Type B pancreatic cell (in vitro differentiated cells): ENCODE measurements at regions not wholly inside any gene's neighbourhood (a gene's known extent, or its start where the extent isn't known, plus 50 kb on each side); places are given as distances from the start of the nearest gene placed in this dataset.

Source experiments
- DNase-seq: peaks from one replicate; pipeline ENCODE4 v3.0.0; 2021; ENCODE audit warnings: mixed read lengths; ENCODE audit not compliant: unreplicated experiment; ENCODE audit errors: extremely low spot score
- H3K27ac Mint-ChIP-seq: 2 replicates; pipeline ENCODE4 v1.8.0; 2021; ENCODE audit warnings: mild to moderate bottlenecking, mixed read lengths
- H3K27me3 Mint-ChIP-seq: 2 replicates; pipeline ENCODE4 v1.8.0; 2021; ENCODE audit warnings: mixed read lengths
- H3K36me3 Mint-ChIP-seq: 2 replicates; pipeline ENCODE4 v1.8.0; 2021; ENCODE audit warnings: mixed read lengths
- H3K4me1 Mint-ChIP-seq: one replicate; pipeline ENCODE4 v1.8.0; 2021; ENCODE audit warnings: mixed read lengths; ENCODE audit not compliant: unreplicated experiment
- H3K4me3 Mint-ChIP-seq: 2 replicates; pipeline ENCODE4 v1.8.0; 2021; ENCODE audit warnings: mild to moderate bottlenecking, mixed read lengths
- H3K9me3 Mint-ChIP-seq: 2 replicates; pipeline ENCODE4 v1.8.0; 2021; ENCODE audit warnings: mixed read lengths
- CTCF ChIP-seq: fragments of 200-600 bp; sonication (generic); conservative IDR thresholded peaks from 2 replicates; pipeline ENCODE4 v1.5.0; 2021; ENCODE audit warnings: antibody characterized with exemption, mild to moderate bottlenecking

- no peak for DNase-seq
- Mint-ChIP-seq H3K36me3 (no peaks in the 10 kb centered on the region), H3K4me1 (peaks cover 41% of the 10 kb centered on the region), H3K27me3 (peaks cover 3% of the 10 kb centered on the region), H3K9me3 (no peaks in the 10 kb centered on the region), H3K4me3 (no peak overlapping the region), H3K27ac (no peak overlapping the region)
- no peak for TF ChIP-seq CTCF
Observed at GRCh38 chr7:155218276-155219153, 79.2 kb upstream of the INSIG1 start.

- no peak for DNase-seq
- no peaks in the 10 kb centered on the region for H3K9me3 Mint-ChIP-seq
- H3K36me3 Mint-ChIP-seq, result no peaks in the 10 kb centered on the region
- H3K27ac Mint-ChIP-seq, result no peak overlapping the region
- no peak overlapping the region for H3K4me3 Mint-ChIP-seq
- H3K4me1 Mint-ChIP-seq, result peaks cover 41% of the 10 kb centered on the region
- TF ChIP-seq CTCF, result no peak
- peaks cover 3% of the 10 kb centered on the region for H3K27me3 Mint-ChIP-seq
Observed at GRCh38 chr7:155219154-155219531, 78.5 kb upstream of the INSIG1 start.

GRCh38 chr7:155219947-155220769 lies 77.5 kb upstream of the INSIG1 start:
- H3K9me3 Mint-ChIP-seq, result no peaks in the 10 kb centered on the region

GRCh38 chr7:155220903-155221302 lies 76.8 kb upstream of the INSIG1 start:
- Mint-ChIP-seq H3K27ac (peak overlapping the region; percentile 55), H3K36me3 (no peaks in the 10 kb centered on the region), H3K4me3 (no peak overlapping the region), H3K27me3 (peaks cover 7% of the 10 kb centered on the region), H3K4me1 (peaks cover 46% of the 10 kb centered on the region), H3K9me3 (no peaks in the 10 kb centered on the region)
- no peak for DNase-seq
- TF ChIP-seq CTCF, result no peak

More at GRCh38 chr7:155219947-155220769, 77.5 kb upstream of the INSIG1 start:
- Mint-ChIP-seq H3K4me3 (no peak overlapping the region), H3K27me3 (no peaks in the 10 kb centered on the region), H3K27ac (peak overlapping the region; percentile 55), H3K4me1 (peaks cover 45% of the 10 kb centered on the region), H3K36me3 (no peaks in the 10 kb centered on the region)
- no peak for TF ChIP-seq CTCF
- DNase-seq, result no peak

GRCh38 chr7:155221547-155221946 lies 76.1 kb upstream of the INSIG1 start:
- Mint-ChIP-seq H3K27me3 (peaks cover 8% of the 10 kb centered on the region), H3K9me3 (no peaks in the 10 kb centered on the region), H3K27ac (peak overlapping the region; percentile 6), H3K4me1 (peaks cover 47% of the 10 kb centered on the region), H3K36me3 (no peaks in the 10 kb centered on the region), H3K4me3 (no peak overlapping the region)
- TF ChIP-seq CTCF, result no peak
- no peak for DNase-seq
